Trophoblast cell (in vitro differentiated cells and primary cell): ENCODE measurements at regions not wholly inside any gene's neighbourhood (a gene's known extent, or its start where the extent isn't known, plus 50 kb on each side); places are given as distances from the start of the nearest gene placed in this dataset.
A peak's percentile ranks its signal among the peaks of the same experiment; 100 is the strongest.

Experiments used
- DNase-seq, 2 donors: peaks; one replicate each; pipeline ENCODE4 v3.0.0-alpha.2; 2016
- H2AFZ ChIP-seq: 2 replicates; pipeline ENCODE4 v1.6.1; 2013; ENCODE audit warnings: low read length, moderate library complexity, mild to moderate bottlenecking; ENCODE audit not compliant: insufficient read depth, poor library complexity
- H2AK5ac ChIP-seq: 2 replicates; pipeline ENCODE4 v1.6.1; 2013; ENCODE audit warnings: mild to moderate bottlenecking, low read length
- H2BK120ac ChIP-seq: 2 replicates; pipeline ENCODE4 v1.6.1; 2013; ENCODE audit warnings: low read length, mild to moderate bottlenecking, moderate library complexity; ENCODE audit not compliant: insufficient read depth, poor library complexity
- H2BK12ac ChIP-seq: 2 replicates; pipeline ENCODE4 v1.6.1; 2013; ENCODE audit warnings: mild to moderate bottlenecking, low read length, moderate library complexity
- H2BK5ac ChIP-seq: 2 replicates; pipeline ENCODE4 v1.6.1; 2013; ENCODE audit warnings: low read length, low read depth, moderate library complexity, mild to moderate bottlenecking; ENCODE audit not compliant: poor library complexity
- H3K14ac ChIP-seq: 2 replicates; pipeline ENCODE4 v1.6.1; 2013; ENCODE audit warnings: mild to moderate bottlenecking, low read length
- H3K18ac ChIP-seq: 2 replicates; pipeline ENCODE4 v1.6.1; 2013; ENCODE audit warnings: mild to moderate bottlenecking, low read length
- H3K23ac ChIP-seq: 2 replicates; pipeline ENCODE4 v1.6.1; 2013; ENCODE audit warnings: low read length
- H3K27ac ChIP-seq: 2 replicates; pipeline ENCODE4 v1.5.1; 2013; ENCODE audit warnings: low read depth, mild to moderate bottlenecking, inconsistent platforms, low read length, moderate library complexity
- H3K27me3 ChIP-seq: 2 replicates; pipeline ENCODE4 v1.6.1; 2013; ENCODE audit warnings: inconsistent platforms, mild to moderate bottlenecking, low read length, moderate library complexity; ENCODE audit not compliant: insufficient read depth
- H3K36me3 ChIP-seq, 2 experiments: 1 replicate in 1 of 2; 2 replicates in 1 of 2; pipeline ENCODE4 v1.6.1; 2013; ENCODE audit warnings: low read length in 2 of 2, mild to moderate bottlenecking in 2 of 2, moderate library complexity in 1 of 2; ENCODE audit not compliant: insufficient read depth in 2 of 2, control insufficient read depth in 1 of 2
- H3K4ac ChIP-seq: 2 replicates; pipeline ENCODE4 v1.6.1; 2013; ENCODE audit warnings: low read depth, mild to moderate bottlenecking, low read length, moderate library complexity
- H3K4me1 ChIP-seq, 2 experiments: 1 replicate in 1 of 2; 2 replicates in 1 of 2; pipeline ENCODE4 v1.6.1; 2013; ENCODE audit warnings: low read length in 2 of 2, mild to moderate bottlenecking in 2 of 2, moderate library complexity in 1 of 2; ENCODE audit not compliant: insufficient read depth in 2 of 2, control insufficient read depth in 1 of 2
- H3K4me2 ChIP-seq: 2 replicates; pipeline ENCODE4 v1.6.1; 2013; ENCODE audit warnings: inconsistent platforms, mild to moderate bottlenecking, low read length, moderate library complexity
- H3K4me3 ChIP-seq: 2 replicates; pipeline ENCODE4 v1.5.1; 2013; ENCODE audit warnings: mild to moderate bottlenecking, low read depth, low read length, inconsistent platforms
- H3K79me1 ChIP-seq: one replicate; pipeline ENCODE4 v1.6.1; 2013; ENCODE audit warnings: low read length
- H3K79me2 ChIP-seq: 2 replicates; pipeline ENCODE4 v1.6.1; 2013; ENCODE audit warnings: low read length, mild to moderate bottlenecking; ENCODE audit not compliant: control insufficient read depth, insufficient read depth, poor library complexity
- H3K9ac ChIP-seq: 2 replicates; pipeline ENCODE4 v1.6.1; 2013; ENCODE audit warnings: mild to moderate bottlenecking, low read length
- H3K9me3 ChIP-seq: 2 replicates; pipeline ENCODE4 v1.6.1; 2013; ENCODE audit warnings: low read depth, mild to moderate bottlenecking, control low read depth, inconsistent platforms, low read length; ENCODE audit not compliant: insufficient read depth
- H4K12ac ChIP-seq: 2 replicates; pipeline ENCODE4 v1.6.1; 2013; ENCODE audit warnings: low read depth, mild to moderate bottlenecking, low read length, moderate library complexity
- H4K8ac ChIP-seq: 2 replicates; pipeline ENCODE4 v1.6.1; 2013; ENCODE audit warnings: low read depth, mild to moderate bottlenecking, low read length, moderate library complexity
- H4K91ac ChIP-seq: one replicate; pipeline ENCODE4 v1.6.1; 2013; ENCODE audit warnings: low read depth, mild to moderate bottlenecking, low read length, moderate library complexity
- WGBS: extraction: QIAGEN DNeasy Blood & Tissue Kit; methylation state at CpG from one replicate; pipeline ENCODE4 v1.1.7; 2013; ENCODE audit warnings: missing lambda C conversion rate; ENCODE audit not compliant: insufficient read length, insufficient coverage; ENCODE audit errors: extremely low coverage; 5-methylcytosine and 5-hydroxymethylcytosine counted together

- Histone ChIP-seq H3K14ac (no peak overlapping the region), H4K91ac (no peak overlapping the region)
- no CpG with 5 or more reads among the region's 3 CpGs for WGBS
These were observed 89.6 kb upstream of the ZNF804B start for GRCh38 chr7:88669913-88670312.

GRCh38 chr7:88668591-88668990, 90.9 kb upstream of the ZNF804B start:
- Histone ChIP-seq H2AK5ac (no peak overlapping the region), H3K27me3 (no peaks in the 10 kb centered on the region), H2BK12ac (no peak overlapping the region), H4K8ac (no peak overlapping the region), H2AFZ (no peak overlapping the region), H3K4me3 (no peak overlapping the region), H3K27ac (no peak overlapping the region), H2BK5ac (no peak overlapping the region), H3K9me3 (no peaks in the 10 kb centered on the region), H3K4me1 (peaks cover 0 to 2% of the 10 kb centered on the region in 2 experiments), H3K14ac (no peak overlapping the region), H4K91ac (no peak overlapping the region), H3K23ac (no peak overlapping the region), H3K36me3 (no peaks in the 10 kb centered on the region), H3K4me2 (no peak overlapping the region), H3K9ac (no peak overlapping the region), H3K18ac (no peak overlapping the region), H4K12ac (no peak overlapping the region), H3K79me1 (no peaks in the 10 kb centered on the region), H3K4ac (no peak overlapping the region), H3K79me2 (no peaks in the 10 kb centered on the region), H2BK120ac (no peak overlapping the region)
- WGBS: no CpG with 5 or more reads among the region's 1 CpG
- no peak for DNase-seq

More at GRCh38 chr7:88669913-88670312, 89.6 kb upstream of the ZNF804B start:
- Histone ChIP-seq H2BK5ac (no peak overlapping the region), H3K23ac (no peak overlapping the region), H3K4me3 (no peak overlapping the region), H3K36me3 (no peaks in the 10 kb centered on the region), H4K8ac (no peak overlapping the region), H3K27me3 (no peaks in the 10 kb centered on the region), H3K79me2 (no peaks in the 10 kb centered on the region), H2AK5ac (no peak overlapping the region), H3K18ac (no peak overlapping the region), H3K27ac (no peak overlapping the region), H2BK120ac (no peak overlapping the region), H3K4me1 (no peaks in the 10 kb centered on the region), H3K4ac (no peak overlapping the region), H4K12ac (no peak overlapping the region), H3K9ac (no peak overlapping the region), H3K79me1 (no peaks in the 10 kb centered on the region), H3K9me3 (no peaks in the 10 kb centered on the region), H3K4me2 (no peak overlapping the region), H2AFZ (no peak overlapping the region), H2BK12ac (no peak overlapping the region)
- DNase-seq: no peak

GRCh38 chr7:88666626-88667025, 92.9 kb upstream of the ZNF804B start:
- Histone ChIP-seq H3K79me2 (no peaks in the 10 kb centered on the region), H4K12ac (no peak overlapping the region), H4K8ac (no peak overlapping the region), H3K9me3 (no peaks in the 10 kb centered on the region), H2BK5ac (no peak overlapping the region), H2BK12ac (no peak overlapping the region), H3K14ac (no peak overlapping the region), H3K18ac (no peak overlapping the region), H3K9ac (no peak overlapping the region), H2BK120ac (no peak overlapping the region), H3K4ac (no peak overlapping the region), H3K36me3 (no peaks in the 10 kb centered on the region), H2AFZ (no peak overlapping the region), H4K91ac (no peak overlapping the region), H3K23ac (no peak overlapping the region), H3K27ac (no peak overlapping the region), H3K4me2 (no peak overlapping the region), H3K4me1 (peaks cover 0 to 2% of the 10 kb centered on the region in 2 experiments), H3K79me1 (no peaks in the 10 kb centered on the region), H3K27me3 (no peaks in the 10 kb centered on the region), H3K4me3 (no peak overlapping the region), H2AK5ac (no peak overlapping the region)
- no peak for DNase-seq

- Histone ChIP-seq H3K27me3 (no peaks in the 10 kb centered on the region), H4K12ac (no peak overlapping the region), H3K4me2 (no peak overlapping the region), H2AFZ (no peak overlapping the region), H3K27ac (no peak overlapping the region), H3K4ac (no peak overlapping the region), H3K18ac (no peak overlapping the region), H3K36me3 (no peaks in the 10 kb centered on the region), H4K91ac (no peak overlapping the region), H3K4me3 (no peak overlapping the region), H3K9ac (no peak overlapping the region), H3K79me1 (no peaks in the 10 kb centered on the region), H3K23ac (no peak overlapping the region), H2AK5ac (no peak overlapping the region), H3K14ac (no peak overlapping the region), H4K8ac (no peak overlapping the region), H3K9me3 (no peaks in the 10 kb centered on the region), H2BK120ac (no peak overlapping the region), H3K4me1 (peaks cover 0 to 2% of the 10 kb centered on the region in 2 experiments), H2BK12ac (no peak overlapping the region), H3K79me2 (no peaks in the 10 kb centered on the region), H2BK5ac (no peak overlapping the region)
- peak in 1 of 2 donors; percentile 27 for DNase-seq
- WGBS: no CpG with 5 or more reads among the region's 3 CpGs
These were observed 93.5 kb upstream of the ZNF804B start for GRCh38 chr7:88665892-88666514.
